HG02840 (cell line): ENCODE measurements at regions not wholly inside any gene's neighbourhood (a gene's known extent, or its start where the extent isn't known, plus 50 kb on each side); places are given as distances from the start of the nearest gene placed in this dataset.

Source experiments
- ATAC-seq: cut with Tn5 transposase; IDR thresholded peaks from one replicate; pipeline ENCODE4 v1.9.1; 2021; ENCODE audit warnings: mild to moderate bottlenecking, moderate library complexity, moderate number of reproducible peaks; ENCODE audit not compliant: unreplicated experiment, low FRiP score

GRCh38 chr18:76554547-76555222 lies 59.6 kb upstream of the ZNF516 start:
- no peak for ATAC-seq

GRCh38 chr18:76553715-76554546 lies 58.9 kb upstream of the ZNF516 start:
- no peak for ATAC-seq

GRCh38 chr18:76548541-76548940 lies 53.5 kb upstream of the ZNF516 start:
- ATAC-seq: no peak

GRCh38 chr18:76547296-76547695 lies 52.3 kb upstream of the ZNF516 start:
- ATAC-seq: no peak

GRCh38 chr18:76546436-76546835 lies 51.4 kb upstream of the ZNF516 start:
- no peak for ATAC-seq

GRCh38 chr18:76546088-76546435 lies 51.0 kb upstream of the ZNF516 start:
- no peak for ATAC-seq

- no peak for ATAC-seq
These were observed 50.5 kb upstream of the ZNF516 start for GRCh38 chr18:76545433-76546087.

- no peak for ATAC-seq
These were observed 49.7 kb upstream of the ZNF516 start for GRCh38 chr18:76544511-76545345.
